IMR-90 (cell line): ENCODE measurements at regions not wholly inside any gene's neighbourhood (a gene's known extent, or its start where the extent isn't known, plus 50 kb on each side); places are given as distances from the start of the nearest gene placed in this dataset.

ENCODE experiments used
- ATAC-seq: fragments of 200-7000 bp; cut with Tn5 transposase; 2 replicates; pipeline ENCODE4 v1.9.1; 2020; ENCODE audit warnings: low read depth, mild to moderate bottlenecking, moderate library complexity
- BruUV-seq: library from RNA; stranded (reverse); fragments of 400-500 nt; replicated peaks from 2 replicates; lab custom pipeline; 2021; lab: Mats Ljungman, UMichigan
- CTCF ChIA-PET: fragments of 300-600 bp; formaldehyde crosslinking; extraction: SDS; loops from one replicate; lab custom pipeline; 2021; ENCODE audit warnings: antibody characterized with exemption; lab: Yijun Ruan, JAX
- POLR2A ChIA-PET: fragments of 300-600 bp; sonication (Branson Sonifier 250); formaldehyde crosslinking; loops from one replicate; lab custom pipeline; 2022; ENCODE audit warnings: antibody characterized with exemption; ENCODE audit not compliant: unreplicated experiment; lab: Charles Lee
- DNase-seq: peaks from one replicate; pipeline ENCODE4 v3.0.0; 2013
- H2AFZ ChIP-seq: replicated peaks from 2 replicates; pipeline ENCODE3; 2013; ENCODE audit warnings: low read length, mild to moderate bottlenecking; ENCODE audit not compliant: poor library complexity
- H2AK5ac ChIP-seq: 2 replicates; pipeline ENCODE4 v1.6.1; 2013; ENCODE audit warnings: low read depth, low read length, inconsistent platforms
- H2AK9ac ChIP-seq: replicated peaks from 2 replicates; pipeline ENCODE3; 2013; ENCODE audit warnings: mild to moderate bottlenecking, low read depth, low read length, moderate library complexity; ENCODE audit not compliant: poor library complexity
- H2BK120ac ChIP-seq: 2 replicates; pipeline ENCODE4 v1.6.1; 2013; ENCODE audit warnings: low read depth, low read length, inconsistent platforms
- H2BK15ac ChIP-seq: 3 replicates; pipeline ENCODE4 v1.6.1; 2013; ENCODE audit warnings: low read depth, low read length, inconsistent platforms
- H2BK20ac ChIP-seq: 2 replicates; pipeline ENCODE4 v1.6.1; 2013; ENCODE audit warnings: low read depth, mild to moderate bottlenecking, inconsistent platforms, low read length, moderate library complexity
- H2BK5ac ChIP-seq: 2 replicates; pipeline ENCODE4 v1.6.1; 2013; ENCODE audit warnings: mild to moderate bottlenecking, low read depth, low read length, inconsistent platforms; ENCODE audit not compliant: poor library complexity, severe bottlenecking
- H3K14ac ChIP-seq: replicated peaks from 2 replicates; pipeline ENCODE4 v1.6.1; 2013; ENCODE audit warnings: low read depth, low read length, inconsistent platforms
- H3K18ac ChIP-seq: 2 replicates; pipeline ENCODE4 v1.6.1; 2013; ENCODE audit warnings: low read depth, low read length, control low read depth
- H3K23ac ChIP-seq: 2 replicates; pipeline ENCODE4 v1.6.1; 2013; ENCODE audit warnings: low read depth, low read length, inconsistent platforms
- H3K27ac ChIP-seq: 2 replicates; pipeline ENCODE4 v1.5.1; 2013; ENCODE audit warnings: mild to moderate bottlenecking, control low read depth, low read length; ENCODE audit not compliant: insufficient read depth
- H3K27me3 ChIP-seq: 2 replicates; pipeline ENCODE4 v1.6.1; 2013; ENCODE audit warnings: low read length; ENCODE audit not compliant: control insufficient read depth, insufficient read depth
- H3K36me3 ChIP-seq: 2 replicates; pipeline ENCODE4 v1.6.1; 2013; ENCODE audit warnings: low read length, mixed read lengths; ENCODE audit not compliant: control insufficient read depth, insufficient read depth
- H3K4ac ChIP-seq: 2 replicates; pipeline ENCODE4 v1.6.1; 2013; ENCODE audit warnings: low read depth, low read length, inconsistent platforms
- H3K4me1 ChIP-seq: 2 replicates; pipeline ENCODE4 v1.6.1; 2013; ENCODE audit warnings: low read length, mixed read lengths; ENCODE audit not compliant: control insufficient read depth, insufficient read depth
- H3K4me2 ChIP-seq: 2 replicates; pipeline ENCODE4 v1.6.1; 2013; ENCODE audit warnings: low read depth, mild to moderate bottlenecking, control low read depth, low read length, moderate library complexity
- H3K4me3 ChIP-seq: 2 replicates; pipeline ENCODE4 v1.5.1; 2013; ENCODE audit warnings: low read depth, mild to moderate bottlenecking, control low read depth, low read length, moderate library complexity; ENCODE audit not compliant: insufficient read depth
- H3K56ac ChIP-seq: 2 replicates; pipeline ENCODE4 v1.6.1; 2013; ENCODE audit warnings: low read length, inconsistent platforms; ENCODE audit not compliant: insufficient read depth; ENCODE audit errors: extremely low read depth
- H3K79me1 ChIP-seq, 2 experiments: 2 replicates each; pipeline ENCODE4 v1.6.1; 2013; ENCODE audit warnings: low read length in 2 of 2, inconsistent platforms in 1 of 2, low read depth in 1 of 2
- H3K9ac ChIP-seq: 2 replicates; pipeline ENCODE4 v1.6.1; 2013; ENCODE audit warnings: low read depth, low read length, control low read depth
- H3K9me1 ChIP-seq: 2 replicates; pipeline ENCODE4 v1.6.1; 2013; ENCODE audit warnings: low read length, inconsistent platforms; ENCODE audit not compliant: insufficient read depth
- H3K9me3 ChIP-seq: 2 replicates; pipeline ENCODE4 v1.6.1; 2013; ENCODE audit warnings: low read length; ENCODE audit not compliant: control insufficient read depth, insufficient read depth
- H4K20me1 ChIP-seq: 2 replicates; pipeline ENCODE4 v1.6.1; 2013; ENCODE audit warnings: low read length, inconsistent platforms; ENCODE audit not compliant: insufficient read depth
- H4K5ac ChIP-seq: 2 replicates; pipeline ENCODE4 v1.6.1; 2013; ENCODE audit warnings: mild to moderate bottlenecking, low read depth, low read length, control low read depth
- H4K8ac ChIP-seq, 2 experiments: 2 replicates each; pipeline ENCODE4 v1.6.1; 2013; ENCODE audit warnings: low read depth in 2 of 2, low read length in 2 of 2, control low read depth in 1 of 2, inconsistent platforms in 1 of 2
- H4K91ac ChIP-seq: 2 replicates; pipeline ENCODE4 v1.6.1; 2013; ENCODE audit warnings: low read depth, low read length, inconsistent platforms; ENCODE audit not compliant: insufficient read depth
- POLR2A ChIP-seq: IDR thresholded peaks from 2 replicates; pipeline ENCODE4 v1.6.1; 2012; ENCODE audit warnings: mild to moderate bottlenecking, low read depth, low read length
- RFX5 ChIP-seq: IDR thresholded peaks from 2 replicates; pipeline ENCODE4 v1.8.0; 2012; ENCODE audit warnings: low read depth, mild to moderate bottlenecking, low read length, moderate library complexity
- WGBS, 2 experiments: methylation state at CpG; one replicate each; pipeline versions ENCODE4 v1.1.5 to v1.1.7; 2013; ENCODE audit warnings: missing lambda C conversion rate in 2 of 2; ENCODE audit not compliant: insufficient read length in 1 of 2; ENCODE audit errors: extremely low coverage in 2 of 2; 5-methylcytosine and 5-hydroxymethylcytosine counted together
- dilution Hi-C: fragments of 300-500 bp; cut with HindIII; formaldehyde crosslinking; loops from one replicate; pipeline ENCODE4 v1.14.3; 2018; ENCODE audit warnings: low sequenced_read_pairs; ENCODE audit not compliant: unreplicated experiment
- in situ Hi-C: fragments of 300-500 bp; cut with MboI; formaldehyde crosslinking; loops from 3 replicates; pipeline ENCODE4 v1.14.3; 2019; ENCODE audit warnings: low sequenced_read_pairs, inconsistent platforms, mixed read lengths
- intact Hi-C: fragments of 100-400 bp; cut with micrococcal nuclease; formaldehyde crosslinking; loops from 2 replicates; pipeline ENCODE4 v1.10.0; 2022

DNA sequence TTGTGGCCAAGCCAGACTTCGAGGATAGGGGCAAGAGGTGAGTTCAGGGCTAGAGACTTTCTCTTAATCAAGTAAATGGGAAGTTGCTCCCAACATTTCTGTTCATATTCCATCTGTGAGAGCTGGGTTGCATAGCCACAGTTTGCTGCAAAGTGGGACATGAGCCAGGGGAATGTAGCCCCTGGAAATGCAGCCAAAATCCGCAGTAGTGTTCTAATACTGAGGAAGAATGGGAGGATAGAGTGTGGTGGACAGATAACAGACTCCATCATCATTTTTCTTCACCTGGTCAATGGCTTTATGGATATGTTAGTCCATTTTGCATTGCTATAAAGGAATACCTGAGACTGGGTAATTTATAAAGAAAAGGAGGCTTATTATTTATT is 177.7 kb downstream of the SKIDA1 start:
- Histone ChIP-seq H4K20me1 (peaks cover 7% of the 10 kb centered on the region; the same call in 1 of the 2 replicates), H3K27ac (no peak overlapping the region), H2AK9ac (no peak overlapping the region), H3K79me1 (no peaks in the 10 kb centered on the region), H4K91ac (no peak overlapping the region), H3K9ac (no peak overlapping the region), H2BK20ac (no peak overlapping the region), H3K14ac (no peak overlapping the region), H2AK5ac (no peak overlapping the region), H2BK15ac (no peak overlapping the region), H2AFZ (no peak overlapping the region), H3K56ac (no peak overlapping the region), H3K36me3 (no peaks in the 10 kb centered on the region), H3K9me1 (no peaks in the 10 kb centered on the region), H3K9me3 (peaks cover 4% of the 10 kb centered on the region; the same call in 1 of the 2 replicates), H2BK5ac (no peak overlapping the region), H3K4me3 (no peak overlapping the region), H3K4me1 (peaks cover 3% of the 10 kb centered on the region), H4K8ac (no peak overlapping the region), H3K27me3 (peaks cover 2% of the 10 kb centered on the region; the same call in 1 of the 2 replicates), H3K4ac (no peak overlapping the region), H2BK120ac (no peak overlapping the region), H3K4me2 (no peak overlapping the region), H3K23ac (no peak overlapping the region), H3K18ac (no peak overlapping the region), H4K5ac (no peak overlapping the region)
- WGBS, 2 experiments = 60% methylated on average over 1 of the region's 2 CpGs; no CpG with 5 or more reads in 1 of the 2 experiments
- dilution Hi-C loops = no loop called here
- no TSS peak for BruUV-seq
- ATAC-seq (no peak), DNase-seq (no peak)
- ChIA-PET CTCF (no interaction called here), POLR2A (no interaction called here)
- in situ Hi-C loops = no loop called here
- TF ChIP-seq POLR2A (no peak), RFX5 (no peak)
- intact Hi-C loops = no loop called here
